HCT116 (cell line): ENCODE measurements at regions not wholly inside any gene's neighbourhood (a gene's known extent, or its start where the extent isn't known, plus 50 kb on each side); places are given as distances from the start of the nearest gene placed in this dataset.

ENCODE experiments used
- ATAC-seq: fragments of 200-7000 bp; cut with Tn5 transposase; 2 replicates; pipeline ENCODE4 v1.9.1; 2020; ENCODE audit warnings: mild to moderate bottlenecking, moderate library complexity
- BruUV-seq: library from RNA; stranded (reverse); fragments of 400-500 nt; replicated peaks from 2 replicates; lab custom pipeline; 2021; lab: Mats Ljungman, UMichigan
- CTCF ChIA-PET: fragments of 300-600 bp; sonication (Branson Sonifier 250); formaldehyde crosslinking; loops from one replicate; lab custom pipeline; 2021; ENCODE audit warnings: antibody characterized with exemption; lab: Charles Lee
- POLR2A ChIA-PET: fragments of 300-600, 350-600 bp; sonication (Branson Sonifier 250); formaldehyde crosslinking; loops from one replicate; lab custom pipeline; 2021; ENCODE audit warnings: antibody characterized with exemption; lab: Charles Lee
- RAD21 ChIA-PET, 2 experiments: fragments of 300-600 bp; sonication (Branson Sonifier 250); formaldehyde crosslinking; loops; one replicate each; lab custom pipeline; 2023; ENCODE audit warnings: low total read pairs in 2 of 2; ENCODE audit not compliant: uncharacterized antibody in 2 of 2, unreplicated experiment in 2 of 2, low non-redundant PET in 1 of 2; lab: Charles Lee
- DNase-seq: peaks from one replicate; pipeline ENCODE4 v3.0.0-alpha.2; 2010; ENCODE audit warnings: low read depth, low spot score
- H2AFZ ChIP-seq: fragments of 200-600 bp; shearing (Covaris generic), sonication (generic); 2 replicates; pipeline ENCODE4 v1.6.1; 2017; ENCODE audit warnings: low read depth, mixed run types, mixed read lengths, antibody characterized with exemption, low read length; ENCODE audit not compliant: poor library complexity, severe bottlenecking
- H3K27ac ChIP-seq: 2 replicates; pipeline ENCODE4 v1.5.1; 2012; ENCODE audit warnings: low read depth, low read length
- H3K27me3 ChIP-seq: fragments of 200-600 bp; sonication (generic); 2 replicates; pipeline ENCODE4 v1.6.1; 2016; ENCODE audit warnings: mixed run types, low read length, mixed read lengths; ENCODE audit not compliant: insufficient read depth
- H3K36me3 ChIP-seq, 2 experiments: fragments of 200-500 bp in 1 of 2; fragments of 200-600 bp in 1 of 2; sonication (Bioruptor generic) in 1 of 2; sonication (generic) in 1 of 2; 2 replicates each; pipeline versions ENCODE4 v1.5.1 to v1.6.1; 2014 to 2016; ENCODE audit warnings: low read length in 2 of 2, inconsistent platforms in 1 of 2, mixed read lengths in 1 of 2, mixed run types in 1 of 2; ENCODE audit not compliant: insufficient read depth in 2 of 2, control insufficient read depth in 1 of 2
- H3K4me1 ChIP-seq, 2 experiments: fragments of 200-600 bp in 1 of 2; sonication (generic) in 1 of 2; 2 replicates each; pipeline versions ENCODE4 v1.5.1 to v1.6.1; 2012 to 2017; ENCODE audit warnings: low read length in 2 of 2, inconsistent platforms in 1 of 2, mild to moderate bottlenecking in 1 of 2, mixed read lengths in 1 of 2, mixed run types in 1 of 2, moderate library complexity in 1 of 2; ENCODE audit not compliant: insufficient read depth in 2 of 2, control insufficient read depth in 1 of 2
- H3K4me2 ChIP-seq: fragments of 200-600 bp; sonication (generic); 2 replicates; pipeline ENCODE4 v1.6.1; 2017; ENCODE audit warnings: mixed run types, low read length, mixed read lengths
- H3K4me3 ChIP-seq, 2 experiments: fragments of 200-600 bp in 1 of 2; sonication (generic) in 1 of 2; replicated peaks in 1 of 2; 2 replicates each; pipeline ENCODE4 v1.5.1; 2011 to 2016; ENCODE audit warnings: low read length in 2 of 2, control low read depth in 1 of 2, low read depth in 1 of 2, mild to moderate bottlenecking in 1 of 2, mixed read lengths in 1 of 2, mixed run types in 1 of 2
- H3K79me2 ChIP-seq: fragments of 200-600 bp; sonication (generic); 2 replicates; pipeline ENCODE4 v1.6.1; 2017; ENCODE audit warnings: mild to moderate bottlenecking, mixed run types, low read length, moderate library complexity, mixed read lengths; ENCODE audit not compliant: insufficient read depth
- H3K9ac ChIP-seq: fragments of 200-600 bp; sonication (generic); 2 replicates; pipeline ENCODE4 v1.6.1; 2016; ENCODE audit warnings: low read length, mixed read lengths
- H3K9me2 ChIP-seq: fragments of 200-600 bp; sonication (generic), shearing (Covaris generic); 2 replicates; pipeline ENCODE4 v1.6.1; 2017; ENCODE audit warnings: mixed run types, mild to moderate bottlenecking, moderate library complexity; ENCODE audit not compliant: insufficient read depth
- H3K9me3 ChIP-seq, 2 experiments: fragments of 200-500 bp in 1 of 2; fragments of 200-600 bp in 1 of 2; sonication (Bioruptor generic) in 1 of 2; sonication (generic) in 1 of 2; 2 replicates each; pipeline ENCODE4 v1.6.1; 2014 to 2017; ENCODE audit warnings: low read length in 2 of 2, mixed read lengths in 2 of 2, inconsistent platforms in 1 of 2, low read depth in 1 of 2, mild to moderate bottlenecking in 1 of 2, mixed run types in 1 of 2, moderate library complexity in 1 of 2; ENCODE audit not compliant: control insufficient read depth in 1 of 2, insufficient read depth in 1 of 2
- H4K20me1 ChIP-seq: fragments of 200-600 bp; sonication (generic), shearing (Covaris generic); 2 replicates; pipeline ENCODE4 v1.6.1; 2017; ENCODE audit warnings: mixed run types, mild to moderate bottlenecking, moderate library complexity; ENCODE audit not compliant: insufficient read depth
- CBX3 ChIP-seq: IDR thresholded peaks from 2 replicates; pipeline ENCODE4 v1.6.1; 2012; ENCODE audit warnings: low read depth
- CEBPB ChIP-seq: IDR thresholded peaks from 2 replicates; pipeline ENCODE4 v1.6.1; 2012; ENCODE audit warnings: low read depth
- ELF1 ChIP-seq: IDR thresholded peaks from 2 replicates; pipeline ENCODE4 v1.6.1; 2012; ENCODE audit warnings: low read depth, borderline replicate concordance
- FOSL1 ChIP-seq: IDR thresholded peaks from 2 replicates; pipeline ENCODE4 v1.6.1; 2012; ENCODE audit warnings: low read depth
- JUND ChIP-seq: IDR thresholded peaks from 2 replicates; pipeline ENCODE4 v1.6.1; 2012
- POLR2AphosphoS5 ChIP-seq: IDR thresholded peaks from 2 replicates; pipeline ENCODE4 v1.6.1; 2011; ENCODE audit warnings: mild to moderate bottlenecking, low read depth, low read length, moderate library complexity
- SP1 ChIP-seq: IDR thresholded peaks from 2 replicates; pipeline ENCODE4 v1.6.1; 2012; ENCODE audit warnings: low read depth
- SRF ChIP-seq: IDR thresholded peaks from 2 replicates; pipeline ENCODE4 v1.6.1; 2012; ENCODE audit warnings: low read depth
- TCF7L2 ChIP-seq: IDR thresholded peaks from 2 replicates; pipeline ENCODE4 v1.7.0; 2011; ENCODE audit warnings: borderline replicate concordance, inconsistent platforms; ENCODE audit not compliant: insufficient read depth, insufficient read length; ENCODE audit errors: extremely low read depth
- ZFX ChIP-seq: fragments of 450-650 bp; IDR thresholded peaks from 2 replicates; pipeline ENCODE4 v1.6.1; 2017
- ZNF274 ChIP-seq: fragments of 200-500 bp; sonication (Bioruptor generic); IDR thresholded peaks from 2 replicates; pipeline ENCODE4 v1.6.1; 2014; ENCODE audit warnings: mild to moderate bottlenecking, low read depth, low read length, inconsistent platforms
- intact Hi-C: fragments of 100-400 bp; cut with micrococcal nuclease; formaldehyde crosslinking; loops from 2 replicates; pipeline ENCODE4 v1.10.0; 2022
- TF ChIP-seq, protein P1 (sequence below): IDR thresholded peaks from 2 replicates; pipeline ENCODE4 v1.6.1; 2012
- TF ChIP-seq, protein P2 (sequence below): IDR thresholded peaks from 2 replicates; pipeline ENCODE4 v1.6.1; 2012; ENCODE audit warnings: low read depth
- TF ChIP-seq, protein P3 (sequence below): IDR thresholded peaks from 2 replicates; pipeline ENCODE4 v1.6.1; 2012
- TF ChIP-seq, protein P4 (sequence below): IDR thresholded peaks from 2 replicates; pipeline ENCODE4 v1.6.1; 2011; ENCODE audit warnings: mild to moderate bottlenecking, low read length, moderate library complexity; ENCODE audit not compliant: insufficient replicate concordance; ENCODE audit errors: extremely low read depth

DNA sequence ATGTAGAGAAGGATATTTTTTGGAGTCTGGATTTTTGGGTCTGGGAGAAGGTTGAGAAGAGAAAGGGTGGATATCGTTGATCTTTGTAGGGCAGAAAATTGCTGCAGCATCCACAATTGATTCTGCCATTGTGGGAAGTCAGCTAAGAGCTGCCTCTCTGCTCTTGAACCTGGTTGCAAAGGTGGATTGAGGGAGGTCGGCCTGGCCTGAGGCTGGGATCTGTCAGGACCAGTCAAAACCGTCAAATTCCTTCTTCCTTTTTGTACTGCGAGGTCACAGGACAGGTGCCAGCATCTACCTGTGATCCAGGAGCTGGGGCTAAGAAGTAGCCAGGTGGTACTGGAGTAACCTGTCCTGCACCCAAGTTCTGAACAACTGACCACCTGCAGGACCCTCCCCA lies 93.7 kb downstream of the SHOX start:
- no peak for ATAC-seq
- H3K36me3 ChIP-seq, result no peaks in the 10 kb centered on the region
- CTCF ChIA-PET, result no interaction called here
- POLR2A ChIA-PET, result no interaction called here
- no peak overlapping the region for H3K9ac ChIP-seq
- no peak overlapping the region for H3K4me2 ChIP-seq
- no peaks in the 10 kb centered on the region for H3K4me1 ChIP-seq
- H4K20me1 ChIP-seq, result no peaks in the 10 kb centered on the region
- TF ChIP-seq POLR2AphosphoS5, result no peak
- TF ChIP-seq, protein P1, sequence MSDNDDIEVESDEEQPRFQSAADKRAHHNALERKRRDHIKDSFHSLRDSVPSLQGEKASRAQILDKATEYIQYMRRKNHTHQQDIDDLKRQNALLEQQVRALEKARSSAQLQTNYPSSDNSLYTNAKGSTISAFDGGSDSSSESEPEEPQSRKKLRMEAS, result no peak
- TF ChIP-seq SRF, result no peak
- TF ChIP-seq, protein P2, sequence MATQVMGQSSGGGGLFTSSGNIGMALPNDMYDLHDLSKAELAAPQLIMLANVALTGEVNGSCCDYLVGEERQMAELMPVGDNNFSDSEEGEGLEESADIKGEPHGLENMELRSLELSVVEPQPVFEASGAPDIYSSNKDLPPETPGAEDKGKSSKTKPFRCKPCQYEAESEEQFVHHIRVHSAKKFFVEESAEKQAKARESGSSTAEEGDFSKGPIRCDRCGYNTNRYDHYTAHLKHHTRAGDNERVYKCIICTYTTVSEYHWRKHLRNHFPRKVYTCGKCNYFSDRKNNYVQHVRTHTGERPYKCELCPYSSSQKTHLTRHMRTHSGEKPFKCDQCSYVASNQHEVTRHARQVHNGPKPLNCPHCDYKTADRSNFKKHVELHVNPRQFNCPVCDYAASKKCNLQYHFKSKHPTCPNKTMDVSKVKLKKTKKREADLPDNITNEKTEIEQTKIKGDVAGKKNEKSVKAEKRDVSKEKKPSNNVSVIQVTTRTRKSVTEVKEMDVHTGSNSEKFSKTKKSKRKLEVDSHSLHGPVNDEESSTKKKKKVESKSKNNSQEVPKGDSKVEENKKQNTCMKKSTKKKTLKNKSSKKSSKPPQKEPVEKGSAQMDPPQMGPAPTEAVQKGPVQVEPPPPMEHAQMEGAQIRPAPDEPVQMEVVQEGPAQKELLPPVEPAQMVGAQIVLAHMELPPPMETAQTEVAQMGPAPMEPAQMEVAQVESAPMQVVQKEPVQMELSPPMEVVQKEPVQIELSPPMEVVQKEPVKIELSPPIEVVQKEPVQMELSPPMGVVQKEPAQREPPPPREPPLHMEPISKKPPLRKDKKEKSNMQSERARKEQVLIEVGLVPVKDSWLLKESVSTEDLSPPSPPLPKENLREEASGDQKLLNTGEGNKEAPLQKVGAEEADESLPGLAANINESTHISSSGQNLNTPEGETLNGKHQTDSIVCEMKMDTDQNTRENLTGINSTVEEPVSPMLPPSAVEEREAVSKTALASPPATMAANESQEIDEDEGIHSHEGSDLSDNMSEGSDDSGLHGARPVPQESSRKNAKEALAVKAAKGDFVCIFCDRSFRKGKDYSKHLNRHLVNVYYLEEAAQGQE, result no peak
- no peak for TF ChIP-seq FOSL1
- RAD21 ChIA-PET, result no interaction called here
- no peaks in the 10 kb centered on the region for H3K27me3 ChIP-seq
- H3K9me3 ChIP-seq, result no peaks in the 10 kb centered on the region
- BruUV-seq, result no TSS peak
- H3K27ac ChIP-seq, result no peak overlapping the region
- H3K9me2 ChIP-seq, result no peaks in the 10 kb centered on the region
- no peak for DNase-seq
- H3K4me3 ChIP-seq, result no peak overlapping the region
- H3K79me2 ChIP-seq, result no peaks in the 10 kb centered on the region
- no peak overlapping the region for H2AFZ ChIP-seq
- intact Hi-C loops, result no loop called here

DNA sequence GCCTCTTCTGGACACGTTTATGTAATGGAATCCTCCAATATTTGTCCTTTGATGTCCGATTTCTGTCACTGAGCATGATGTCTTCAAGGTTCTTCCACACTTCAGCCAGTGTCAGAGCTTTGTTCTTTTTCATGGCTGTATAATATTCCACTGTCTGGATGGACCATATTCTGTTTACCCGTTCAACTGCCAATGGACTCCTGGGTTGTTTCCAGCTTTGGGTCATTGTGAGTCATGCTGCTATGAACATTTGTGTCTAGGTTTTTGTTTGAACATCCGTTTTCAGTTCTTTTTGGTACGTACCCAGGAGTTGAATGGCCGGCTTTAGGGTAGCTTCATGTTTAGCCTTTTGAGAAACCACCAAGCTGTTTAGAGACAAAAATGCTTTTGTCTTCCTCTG lies 93.2 kb downstream of the SHOX start:
- Histone ChIP-seq H3K4me1 (no peaks in the 10 kb centered on the region), H3K9me3 (no peaks in the 10 kb centered on the region), H3K27ac (no peak overlapping the region), H3K27me3 (no peaks in the 10 kb centered on the region), H3K79me2 (no peaks in the 10 kb centered on the region), H2AFZ (no peak overlapping the region), H3K9me2 (no peaks in the 10 kb centered on the region), H3K4me2 (no peak overlapping the region), H3K9ac (no peak overlapping the region), H3K4me3 (no peak overlapping the region), H3K36me3 (no peaks in the 10 kb centered on the region), H4K20me1 (no peaks in the 10 kb centered on the region)
- RAD21 ChIA-PET, result no interaction called here
- BruUV-seq, result no TSS peak
- intact Hi-C loops, result no loop called here
- no peak for DNase-seq
- ATAC-seq, result no peak
- POLR2A ChIA-PET, result no interaction called here
- CTCF ChIA-PET, result no interaction called here
- no peak for TF ChIP-seq CBX3
- TF ChIP-seq, protein P1, result no peak
- no peak for TF ChIP-seq ELF1
- TF ChIP-seq, protein P3, sequence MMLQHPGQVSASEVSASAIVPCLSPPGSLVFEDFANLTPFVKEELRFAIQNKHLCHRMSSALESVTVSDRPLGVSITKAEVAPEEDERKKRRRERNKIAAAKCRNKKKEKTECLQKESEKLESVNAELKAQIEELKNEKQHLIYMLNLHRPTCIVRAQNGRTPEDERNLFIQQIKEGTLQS, result no peak
- no peak for TF ChIP-seq SP1
- no peak for TF ChIP-seq JUND
- TF ChIP-seq TCF7L2, result no peak
- no peak for TF ChIP-seq ZNF274
- TF ChIP-seq SRF, result no peak
- no peak for TF ChIP-seq POLR2AphosphoS5
- TF ChIP-seq CEBPB, result no peak
- TF ChIP-seq, protein P4, sequence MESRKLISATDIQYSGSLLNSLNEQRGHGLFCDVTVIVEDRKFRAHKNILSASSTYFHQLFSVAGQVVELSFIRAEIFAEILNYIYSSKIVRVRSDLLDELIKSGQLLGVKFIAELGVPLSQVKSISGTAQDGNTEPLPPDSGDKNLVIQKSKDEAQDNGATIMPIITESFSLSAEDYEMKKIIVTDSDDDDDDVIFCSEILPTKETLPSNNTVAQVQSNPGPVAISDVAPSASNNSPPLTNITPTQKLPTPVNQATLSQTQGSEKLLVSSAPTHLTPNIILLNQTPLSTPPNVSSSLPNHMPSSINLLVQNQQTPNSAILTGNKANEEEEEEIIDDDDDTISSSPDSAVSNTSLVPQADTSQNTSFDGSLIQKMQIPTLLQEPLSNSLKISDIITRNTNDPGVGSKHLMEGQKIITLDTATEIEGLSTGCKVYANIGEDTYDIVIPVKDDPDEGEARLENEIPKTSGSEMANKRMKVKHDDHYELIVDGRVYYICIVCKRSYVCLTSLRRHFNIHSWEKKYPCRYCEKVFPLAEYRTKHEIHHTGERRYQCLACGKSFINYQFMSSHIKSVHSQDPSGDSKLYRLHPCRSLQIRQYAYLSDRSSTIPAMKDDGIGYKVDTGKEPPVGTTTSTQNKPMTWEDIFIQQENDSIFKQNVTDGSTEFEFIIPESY, result no peak
- TF ChIP-seq ZFX, result no peak
